ENCODE measurements at regions not wholly inside any gene's neighbourhood (a gene's known extent, or its start where the extent isn't known, plus 50 kb on each side); places are given as distances from the start of the nearest gene placed in this dataset.

- TF ChIP-seq, protein P1, sequence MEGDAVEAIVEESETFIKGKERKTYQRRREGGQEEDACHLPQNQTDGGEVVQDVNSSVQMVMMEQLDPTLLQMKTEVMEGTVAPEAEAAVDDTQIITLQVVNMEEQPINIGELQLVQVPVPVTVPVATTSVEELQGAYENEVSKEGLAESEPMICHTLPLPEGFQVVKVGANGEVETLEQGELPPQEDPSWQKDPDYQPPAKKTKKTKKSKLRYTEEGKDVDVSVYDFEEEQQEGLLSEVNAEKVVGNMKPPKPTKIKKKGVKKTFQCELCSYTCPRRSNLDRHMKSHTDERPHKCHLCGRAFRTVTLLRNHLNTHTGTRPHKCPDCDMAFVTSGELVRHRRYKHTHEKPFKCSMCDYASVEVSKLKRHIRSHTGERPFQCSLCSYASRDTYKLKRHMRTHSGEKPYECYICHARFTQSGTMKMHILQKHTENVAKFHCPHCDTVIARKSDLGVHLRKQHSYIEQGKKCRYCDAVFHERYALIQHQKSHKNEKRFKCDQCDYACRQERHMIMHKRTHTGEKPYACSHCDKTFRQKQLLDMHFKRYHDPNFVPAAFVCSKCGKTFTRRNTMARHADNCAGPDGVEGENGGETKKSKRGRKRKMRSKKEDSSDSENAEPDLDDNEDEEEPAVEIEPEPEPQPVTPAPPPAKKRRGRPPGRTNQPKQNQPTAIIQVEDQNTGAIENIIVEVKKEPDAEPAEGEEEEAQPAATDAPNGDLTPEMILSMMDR (conservative IDR thresholded peaks at IDR 0.05) = no peak
- no peak overlapping the region for H3K27ac ChIP-seq
Measured at GRCh38 chr7:10789170-10789569, 184.5 kb upstream of the PHF14 start.

DNA sequence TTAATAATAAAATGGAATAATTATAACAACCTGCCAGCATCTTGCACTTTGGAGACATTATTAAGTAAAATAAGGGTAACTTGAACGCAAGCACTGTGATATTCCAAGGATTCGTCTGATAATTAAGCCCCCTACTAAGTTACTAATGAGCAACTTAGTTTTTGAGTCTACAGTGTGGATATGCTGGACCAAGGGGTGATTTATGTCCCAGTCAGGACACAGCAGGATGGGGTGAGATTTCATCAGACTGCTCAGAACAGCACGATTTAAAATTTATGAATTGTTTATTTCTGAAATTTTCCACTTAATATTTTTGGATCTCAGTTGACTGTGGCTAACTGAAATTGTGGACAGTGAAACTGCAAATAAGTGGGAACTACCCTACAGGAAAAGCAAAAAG lies 182.8 kb upstream of the PHF14 start:
- no peak overlapping the region for H3K27ac ChIP-seq
- TF ChIP-seq, protein P1 (conservative IDR thresholded peaks at IDR 0.05) = no peak

DNA sequence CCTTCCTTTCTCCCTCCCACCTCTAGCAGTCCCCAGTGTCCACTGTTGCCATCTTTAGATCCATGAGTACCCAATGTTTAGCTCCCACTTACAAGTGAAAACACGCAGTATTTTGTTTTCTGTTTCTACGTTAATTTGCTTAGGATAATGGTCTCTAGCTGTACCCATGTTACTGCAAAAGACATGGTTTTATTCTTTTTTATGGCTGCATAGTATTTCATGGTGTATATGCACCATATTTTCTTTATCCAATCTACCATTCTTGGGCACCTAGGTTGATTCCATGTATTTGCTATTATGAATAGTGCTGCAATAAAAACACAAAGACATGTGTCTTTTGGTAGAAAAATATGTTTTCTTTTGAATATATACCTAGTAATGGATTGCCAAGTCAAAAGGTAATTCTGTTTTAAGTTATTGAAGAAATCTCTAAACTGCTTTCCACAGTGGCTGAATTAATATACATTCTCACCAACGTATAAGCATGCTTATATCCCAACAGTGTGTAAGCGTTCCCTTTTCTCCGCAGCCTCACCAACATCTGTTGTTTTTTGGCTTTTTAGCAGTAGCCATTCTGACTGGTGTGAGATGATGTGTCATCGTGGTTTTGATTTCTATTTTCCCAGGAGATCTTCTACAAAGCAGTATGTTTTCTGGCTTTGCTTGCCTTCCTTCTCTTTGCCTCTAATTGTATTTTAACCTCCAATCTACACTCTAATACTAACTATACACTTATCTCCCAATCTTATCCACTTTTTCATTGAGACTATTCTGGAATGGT lies 179.5 kb upstream of the PHF14 start:
- TF ChIP-seq, protein P1 (conservative IDR thresholded peaks at IDR 0.05) = no peak

GRCh38 chr7:10797157-10797556 lies 176.5 kb upstream of the PHF14 start:
- TF ChIP-seq, protein P1 (conservative IDR thresholded peaks at IDR 0.05) = no peak
- H3K27ac ChIP-seq = no peak overlapping the region

More for the DNA sequence above, 179.5 kb upstream of the PHF14 start:
- no peak overlapping the region for H3K27ac ChIP-seq

- no peak overlapping the region for H3K27ac ChIP-seq
- TF ChIP-seq, protein P1 (conservative IDR thresholded peaks at IDR 0.05) = no peak
Measured at GRCh38 chr7:10798044-10798443, 175.6 kb upstream of the PHF14 start.

GRCh38 chr7:10799475-10799874 lies 174.2 kb upstream of the PHF14 start:
- no peak overlapping the region for H3K27ac ChIP-seq
- TF ChIP-seq, protein P1 (conservative IDR thresholded peaks at IDR 0.05) = no peak

GRCh38 chr7:10802011-10802410 lies 171.7 kb upstream of the PHF14 start:
- H3K27ac ChIP-seq = no peak overlapping the region
- TF ChIP-seq, protein P1 (conservative IDR thresholded peaks at IDR 0.05) = no peak
